Adrenal gland (tissue), 9 donors: ENCODE measurements at regions not wholly inside any gene's neighbourhood (a gene's known extent, or its start where the extent isn't known, plus 50 kb on each side); places are given as distances from the start of the nearest gene placed in this dataset.
A peak's percentile ranks its signal among the peaks of the same experiment; 100 is the strongest.
"Not testable (repeated sequence)": the region's sequence is repeated elsewhere in the genome, so short reads cannot be mapped to it uniquely, and the experiment has no call there.

Experiments
- DNase-seq, 7 donors: peaks; one replicate each; pipeline ENCODE4 v3.0.0-alpha.2; 2019 to 2020
- H3K27ac ChIP-seq, 5 donors: fragments of 200-600 bp; sonication (generic) in 4 of 5; 1 replicate in 3 of 5; 2 replicates in 2 of 5; pipeline versions ENCODE4 v1.5.1 to v1.8.0; 2016 to 2020; ENCODE audit warnings: mild to moderate bottlenecking in 1 of 5
- H3K27me3 ChIP-seq: fragments of 200-600 bp; 2 replicates; pipeline ENCODE4 v1.8.0; 2021
- H3K36me3 ChIP-seq, 2 donors: fragments of 200-600 bp; replicated peaks in 1 of 2; 1 replicate in 1 of 2; 2 replicates in 1 of 2; pipeline versions ENCODE4 v1.5.1 to v1.8.0; 2018 to 2022
- H3K4me1 ChIP-seq, 2 donors: fragments of 200-600 bp; replicated peaks in 1 of 2; 1 replicate in 1 of 2; 2 replicates in 1 of 2; pipeline versions ENCODE4 v1.5.1 to v1.8.0; 2018 to 2021
- H3K4me3 ChIP-seq, 4 donors: fragments of 200-600 bp; sonication (generic) in 3 of 4; one replicate each; pipeline ENCODE4 v1.5.1; 2016 to 2018
- H3K9me3 ChIP-seq, 3 donors: fragments of 200-600 bp; sonication (generic) in 1 of 3; replicated peaks in 1 of 3; 1 replicate in 2 of 3; 2 replicates in 1 of 3; pipeline versions ENCODE4 v1.5.1 to v1.8.0; 2016 to 2021
- CTCF ChIP-seq, 6 experiments: fragments of 450-650 bp in 4 of 6; fragments of 200-600 bp in 2 of 6; sonication (generic) in 1 of 6; IDR thresholded peaks; 1 replicate in 5 of 6; 2 replicates in 1 of 6; pipeline versions ENCODE4 v1.5.1 to v1.8.0; 2016 to 2021; ENCODE audit warnings: antibody characterized with exemption in 6 of 6, mild to moderate bottlenecking in 2 of 6, moderate library complexity in 1 of 6
- POLR2A ChIP-seq, 2 donors: fragments of 450-650 bp; IDR thresholded peaks; one replicate each; pipeline ENCODE4 v1.6.1; 2017; ENCODE audit warnings: antibody characterized with exemption in 2 of 2, mild to moderate bottlenecking in 2 of 2, moderate library complexity in 1 of 2
- WGBS, 4 donors: extraction: QIAGEN DNeasy Blood & Tissue Kit in 2 of 4; methylation state at CpG; one replicate each; pipeline versions ENCODE4 v1.1.5 to v1.1.7; 2013 to 2017; 5-methylcytosine and 5-hydroxymethylcytosine counted together
- intact Hi-C, 2 donors: fragments of 100-400 bp; cut with DNase I; formaldehyde crosslinking; loops; one replicate each; pipeline versions ENCODE4 v1.14.1 to v1.15.0; 2022 to 2023
- donor health status: healthy with polysubstance abuse.
- donor health status: Bipolar disorder and iron deficiency.
- donor health status: DM: yes; HTN: yes; CAD: no.
- donor health status: DM: no; HTN: no; CAD: no.
- donor health status: DM: no; HTN: no; CAD: no.

GRCh38 chr15:77910030-77910911 is 167.2 kb downstream of the TBC1D2B start:
- DNase-seq = peak; percentile 79 to 93 (median 89)
- H3K27me3 ChIP-seq, H3K36me3 ChIP-seq, H3K4me1 ChIP-seq, H3K9me3 ChIP-seq, intact Hi-C loops: not testable (repeated sequence)
- TF ChIP-seq CTCF (IDR thresholded peaks at IDR 0.05) = peak; percentile 71 to 89 (median 78)
- 8 to 13% (median 11%) methylated on average over 10 to 12 of the region's 12 CpGs for WGBS, 4 donors
- Histone ChIP-seq H3K27ac (peak overlapping the region in 3 of 5 donors; percentile 70 to 84 (median 72)), H3K4me3 (peak overlapping the region in 1 of 4 donors; percentile 58)

DNA sequence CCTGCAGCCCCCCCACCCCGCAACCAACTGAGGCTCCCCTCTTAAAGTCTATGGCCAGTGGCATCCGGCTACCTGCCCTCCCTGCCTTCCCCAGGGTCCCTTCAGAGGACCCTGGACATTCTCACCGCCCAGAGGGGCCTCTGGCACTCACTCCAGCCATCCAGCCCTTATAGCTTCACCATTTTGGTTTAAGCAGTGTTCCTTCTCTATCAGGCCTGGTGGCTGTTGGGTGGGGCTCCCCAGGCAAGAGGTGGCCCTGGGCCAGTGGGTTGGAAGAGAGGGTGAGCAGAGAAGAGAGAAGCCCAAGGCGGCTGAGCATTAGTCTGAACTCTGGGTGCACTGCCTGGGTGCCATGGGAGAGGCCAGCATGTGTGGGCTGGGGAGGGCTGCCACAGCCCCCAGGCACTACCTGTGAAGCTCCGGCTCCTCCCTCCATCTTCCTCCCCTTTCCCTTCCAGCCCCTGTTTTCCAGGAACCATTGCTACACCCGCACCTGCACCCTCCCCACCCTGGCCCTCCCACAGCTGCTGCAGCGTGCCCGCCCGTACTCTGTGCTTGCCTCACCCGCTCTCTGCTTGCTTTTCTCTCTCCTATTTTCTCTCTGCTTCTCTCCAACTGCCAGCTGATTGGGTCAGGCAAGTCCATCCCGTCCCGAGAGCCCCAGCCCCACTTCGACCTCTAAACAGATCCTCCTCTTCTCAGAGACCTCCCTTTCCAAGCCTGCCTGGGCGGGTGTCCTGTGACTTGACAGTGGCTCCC is 168.2 kb downstream of the TBC1D2B start:
- peak in 3 of 7 donors; percentile 10 to 15 (median 10) for DNase-seq
- H3K36me3 ChIP-seq = no peaks in the 10 kb centered on the region
- no peaks in the 10 kb centered on the region for H3K4me1 ChIP-seq
- no peak for TF ChIP-seq POLR2A (IDR thresholded peaks at IDR 0.05)
- no peak for TF ChIP-seq CTCF (IDR thresholded peaks at IDR 0.05)
- 66 to 87% (median 81%) methylated on average over 13 to 14 of the region's 14 CpGs for WGBS, 4 donors
- intact Hi-C loops = no loop called here
- no peak overlapping the region for H3K4me3 ChIP-seq
- no peaks in the 10 kb centered on the region for H3K27me3 ChIP-seq
- no peak overlapping the region for H3K27ac ChIP-seq
- H3K9me3 ChIP-seq = no peaks in the 10 kb centered on the region

DNA sequence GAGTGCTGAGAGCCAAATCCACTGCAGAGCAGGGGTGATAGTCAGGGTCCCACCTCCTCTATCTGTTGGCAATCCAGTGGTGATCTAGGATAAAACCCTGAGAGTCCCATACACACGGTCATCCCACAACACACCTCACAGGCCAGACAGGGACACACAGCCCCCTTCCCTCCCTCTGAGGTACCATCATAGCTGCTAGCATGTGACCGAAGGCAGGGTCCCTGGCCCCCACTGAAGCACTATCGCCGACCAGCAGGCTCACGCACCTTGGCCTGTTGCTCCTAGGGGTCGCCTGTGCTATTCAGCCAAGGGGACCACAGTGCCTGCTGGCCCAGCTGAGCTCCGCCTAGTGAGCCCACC is 168.8 kb downstream of the TBC1D2B start:
- intact Hi-C loops, H3K27me3 ChIP-seq, H3K4me1 ChIP-seq, DNase-seq, H3K4me3 ChIP-seq, H3K36me3 ChIP-seq, H3K9me3 ChIP-seq, H3K27ac ChIP-seq: not testable (repeated sequence)
- WGBS, 4 donors = 70 to 81% (median 73%) methylated on average over 1 to 6 of the region's 7 CpGs

DNA sequence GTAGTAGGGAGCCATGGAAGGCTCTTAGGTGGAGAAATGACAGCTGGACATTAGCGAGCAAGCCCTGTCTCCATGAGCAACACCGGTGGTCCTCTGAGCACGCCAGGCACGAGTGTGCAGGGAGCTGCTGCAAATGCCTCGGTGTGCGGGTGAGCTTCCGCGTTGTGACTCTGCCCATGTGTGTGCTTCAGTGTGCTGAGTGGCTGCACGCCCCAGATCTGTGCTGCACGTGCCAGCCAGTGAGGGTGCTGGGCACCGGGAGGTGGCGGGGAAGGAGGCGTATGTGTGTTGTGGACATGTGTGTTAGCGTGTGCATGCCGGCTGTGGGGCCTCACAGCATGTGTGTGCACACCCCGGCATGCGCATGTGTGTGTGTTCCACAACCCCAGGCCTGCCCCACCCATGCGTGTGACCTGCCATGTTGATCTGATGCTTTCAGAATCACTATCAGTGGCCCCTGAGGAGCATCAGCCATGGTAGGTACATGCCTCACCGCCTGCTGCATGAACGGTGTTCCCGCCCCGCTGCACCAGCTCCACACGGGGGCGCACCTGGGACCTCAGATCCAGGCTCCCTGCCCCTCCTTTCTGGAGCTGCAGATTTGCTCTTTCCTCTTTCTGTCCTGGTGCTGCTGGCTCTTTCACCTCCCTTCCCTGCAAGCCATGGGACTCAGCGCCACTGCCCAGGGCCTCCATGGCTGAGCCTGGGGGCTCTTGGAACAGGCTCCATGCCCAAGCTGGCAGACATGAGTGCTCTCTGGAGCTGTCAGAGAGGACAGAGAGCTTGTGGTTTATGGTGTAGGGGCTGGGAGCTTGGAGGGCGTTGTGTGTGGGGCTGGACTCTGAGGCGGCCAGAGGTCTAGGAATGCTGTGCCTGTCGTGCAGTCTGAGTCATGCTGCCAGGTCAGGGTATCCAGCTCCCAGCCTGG is 169.4 kb downstream of the TBC1D2B start:
- Histone ChIP-seq H3K27me3 (no peaks in the 10 kb centered on the region), H3K4me1 (no peaks in the 10 kb centered on the region), H3K27ac (no peak overlapping the region), H3K36me3 (no peaks in the 10 kb centered on the region), H3K9me3 (no peaks in the 10 kb centered on the region), H3K4me3 (no peak overlapping the region)
- TF ChIP-seq POLR2A (IDR thresholded peaks at IDR 0.05) (no peak), CTCF (IDR thresholded peaks at IDR 0.05) (peak in 4 of 6 experiments; percentile 12 to 54 (median 26))
- 52 to 76% (median 59%) methylated on average over 14 to 28 of the region's 28 CpGs for WGBS, 4 donors
- DNase-seq = peak; percentile 43 to 85 (median 66)
- intact Hi-C loops = no loop called here

GRCh38 chr15:77906062-77906990 is 171.2 kb downstream of the TBC1D2B start:
- H3K36me3 ChIP-seq, H3K4me1 ChIP-seq, H3K27ac ChIP-seq, H3K27me3 ChIP-seq, H3K4me3 ChIP-seq, H3K9me3 ChIP-seq, intact Hi-C loops: not testable (repeated sequence)
- DNase-seq = peak in 1 of 7 donors; percentile 12
- WGBS, 4 donors = 74 to 81% (median 79%) methylated on average over 14 to 17 of the region's 17 CpGs
